Smooth muscle cell (in vitro differentiated cells): ENCODE measurements at regions not wholly inside any gene's neighbourhood (a gene's known extent, or its start where the extent isn't known, plus 50 kb on each side); places are given as distances from the start of the nearest gene placed in this dataset.

Experiments
- DNase-seq: peaks from one replicate; lab custom pipeline; 2025; ENCODE audit not compliant: unreplicated experiment; lab: John Stamatoyannopoulos, UW
- H2AFZ ChIP-seq: fragments of 200-600 bp; sonication (generic); 2 replicates; pipeline ENCODE4 v1.6.0; 2016; ENCODE audit warnings: antibody characterized with exemption, low read depth, mild to moderate bottlenecking
- H3F3A ChIP-seq: fragments of 200-600 bp; sonication (generic); 2 replicates; pipeline ENCODE4 v1.6.0; 2017; ENCODE audit warnings: antibody characterized with exemption, low read depth
- H3K27ac ChIP-seq: fragments of 200-600 bp; sonication (generic); 2 replicates; pipeline ENCODE4 v1.5.1; 2016; ENCODE audit warnings: low read depth, mild to moderate bottlenecking
- H3K27me3 ChIP-seq: fragments of 200-600 bp; sonication (generic); 2 replicates; pipeline ENCODE4 v1.6.1; 2016; ENCODE audit warnings: low read depth, mild to moderate bottlenecking
- H3K36me3 ChIP-seq: fragments of 200-600 bp; sonication (generic); 2 replicates; pipeline ENCODE4 v1.5.1; 2016; ENCODE audit warnings: low read depth
- H3K4me1 ChIP-seq: fragments of 200-600 bp; sonication (generic); 2 replicates; pipeline ENCODE4 v1.5.1; 2016; ENCODE audit warnings: low read depth
- H3K4me2 ChIP-seq: fragments of 200-600 bp; sonication (generic); 2 replicates; pipeline ENCODE4 v1.6.0; 2016; ENCODE audit warnings: mild to moderate bottlenecking
- H3K4me3 ChIP-seq: fragments of 200-600 bp; sonication (generic); 2 replicates; pipeline ENCODE4 v1.5.1; 2016; ENCODE audit warnings: mild to moderate bottlenecking
- H3K79me2 ChIP-seq: fragments of 200-600 bp; sonication (generic); 2 replicates; pipeline ENCODE4 v1.6.0; 2016; ENCODE audit warnings: low read depth, mild to moderate bottlenecking
- H3K9ac ChIP-seq: fragments of 200-600 bp; sonication (generic); 2 replicates; pipeline ENCODE4 v1.6.0; 2016; ENCODE audit warnings: low read depth
- H3K9me3 ChIP-seq: fragments of 200-600 bp; sonication (generic); replicated peaks from 2 replicates; pipeline ENCODE4 v1.5.1; 2016; ENCODE audit warnings: low read depth
- H4K20me1 ChIP-seq: fragments of 200-600 bp; sonication (generic); 2 replicates; pipeline ENCODE4 v1.6.0; 2016; ENCODE audit warnings: low read depth
- CTCF ChIP-seq: fragments of 200-600 bp; sonication (generic); IDR thresholded peaks from 2 replicates; pipeline ENCODE4 v1.5.1; 2017; ENCODE audit warnings: borderline replicate concordance, mild to moderate bottlenecking, antibody characterized with exemption; ENCODE audit not compliant: insufficient read depth, poor library complexity, severe bottlenecking
- WGBS: methylation state at CpG from one replicate; pipeline ENCODE4 v1.1.7; 2016; ENCODE audit warnings: low lambda C conversion rate; 5-methylcytosine and 5-hydroxymethylcytosine counted together

GRCh38 chr7:15801551-15801950, 115.1 kb upstream of the MEOX2 start:
- Histone ChIP-seq H3K4me2 (no peak overlapping the region), H3K9ac (no peak overlapping the region), H3F3A (no peaks in the 10 kb centered on the region), H3K27ac (no peak overlapping the region), H3K4me1 (peaks cover 8% of the 10 kb centered on the region), H3K4me3 (no peak overlapping the region), H3K9me3 (no peaks in the 10 kb centered on the region), H2AFZ (peak overlapping the region; percentile 45), H3K79me2 (no peaks in the 10 kb centered on the region), H3K36me3 (no peaks in the 10 kb centered on the region), H4K20me1 (no peaks in the 10 kb centered on the region), H3K27me3 (no peaks in the 10 kb centered on the region)
- 48% methylated on average over 3 of the region's 3 CpGs for WGBS
- no peak for TF ChIP-seq CTCF
- DNase-seq, result no peak

GRCh38 chr7:15801041-15801440, 114.6 kb upstream of the MEOX2 start:
- Histone ChIP-seq H3K9me3 (no peaks in the 10 kb centered on the region), H2AFZ (no peak overlapping the region)

GRCh38 chr7:15798081-15798480, 111.6 kb upstream of the MEOX2 start:
- Histone ChIP-seq H2AFZ (no peak overlapping the region), H3K4me3 (no peak overlapping the region), H3F3A (no peaks in the 10 kb centered on the region), H3K27ac (no peak overlapping the region), H3K4me2 (no peak overlapping the region), H3K79me2 (no peaks in the 10 kb centered on the region), H3K4me1 (peaks cover 8% of the 10 kb centered on the region), H3K27me3 (no peaks in the 10 kb centered on the region), H3K9ac (no peak overlapping the region), H4K20me1 (no peaks in the 10 kb centered on the region), H3K9me3 (no peaks in the 10 kb centered on the region), H3K36me3 (no peaks in the 10 kb centered on the region)
- WGBS, result 78% methylated on average over 1 of the region's 1 CpG
- no peak for DNase-seq
- no peak for TF ChIP-seq CTCF

More at GRCh38 chr7:15801041-15801440, 114.6 kb upstream of the MEOX2 start:
- Histone ChIP-seq H3K79me2 (no peaks in the 10 kb centered on the region), H3K27ac (no peak overlapping the region), H3K4me2 (no peak overlapping the region), H3K4me3 (no peak overlapping the region), H4K20me1 (no peaks in the 10 kb centered on the region), H3K27me3 (no peaks in the 10 kb centered on the region), H3K4me1 (peaks cover 8% of the 10 kb centered on the region), H3K36me3 (no peaks in the 10 kb centered on the region), H3F3A (no peaks in the 10 kb centered on the region), H3K9ac (no peak overlapping the region)
- DNase-seq, result no peak
- no peak for TF ChIP-seq CTCF

- Histone ChIP-seq H3K27me3 (no peaks in the 10 kb centered on the region), H3K36me3 (no peaks in the 10 kb centered on the region), H2AFZ (no peak overlapping the region), H3K4me2 (no peak overlapping the region), H3K27ac (no peak overlapping the region), H3K4me1 (no peaks in the 10 kb centered on the region), H4K20me1 (no peaks in the 10 kb centered on the region), H3K79me2 (no peaks in the 10 kb centered on the region), H3K9me3 (no peaks in the 10 kb centered on the region), H3K4me3 (no peak overlapping the region), H3K9ac (no peak overlapping the region), H3F3A (no peaks in the 10 kb centered on the region)
- 91% methylated on average over 2 of the region's 2 CpGs for WGBS
- no peak for TF ChIP-seq CTCF
- DNase-seq, result no peak
These were observed 108.9 kb upstream of the MEOX2 start for GRCh38 chr7:15795393-15795792.
